DMS53 treated with DMSO at 0.1 percent for 48 hours (cell line): ENCODE measurements at regions not wholly inside any gene's neighbourhood (a gene's known extent, or its start where the extent isn't known, plus 50 kb on each side); places are given as distances from the start of the nearest gene placed in this dataset.

Source experiments
- DNase-seq: peaks from one replicate; lab custom pipeline; 2025; ENCODE audit not compliant: unreplicated experiment; lab: John Stamatoyannopoulos, UW

- no peak for DNase-seq
Observed at GRCh38 chr11:120017582-120018150, 120.2 kb downstream of the TRIM29 start.

GRCh38 chr11:120013325-120014250, 124.3 kb downstream of the TRIM29 start:
- peak; percentile 17 for DNase-seq

DNA sequence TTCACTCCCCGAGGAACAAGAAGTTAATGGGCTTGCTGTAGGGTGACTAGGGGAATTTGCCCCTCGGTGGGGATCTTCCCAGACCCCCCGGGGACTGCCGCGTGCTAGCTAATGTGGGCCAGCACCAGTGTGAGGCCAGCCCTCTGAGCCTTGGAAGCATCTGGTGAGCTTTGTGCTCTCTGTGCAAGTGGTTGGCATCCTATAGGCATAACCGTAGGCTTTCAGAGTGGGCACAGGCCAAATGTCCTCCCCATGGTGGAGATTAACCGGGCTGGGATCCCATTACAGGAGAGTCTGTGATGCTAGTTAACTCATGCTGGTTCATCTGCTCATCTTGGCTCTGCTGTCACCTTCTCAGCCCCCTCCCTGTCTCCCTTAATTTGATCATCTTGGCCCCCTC, 125.7 kb downstream of the TRIM29 start:
- no peak for DNase-seq

- DNase-seq: no peak
Observed at GRCh38 chr11:120011836-120012235, 126.1 kb downstream of the TRIM29 start.

- DNase-seq: no peak
Observed at GRCh38 chr11:120010775-120011174, 127.1 kb downstream of the TRIM29 start.

- no peak for DNase-seq
Observed at GRCh38 chr11:120009938-120010337, 128.0 kb downstream of the TRIM29 start.

- DNase-seq: no peak
Observed at GRCh38 chr11:120007144-120007543, 130.8 kb downstream of the TRIM29 start.

GRCh38 chr11:120004723-120005122, 133.2 kb downstream of the TRIM29 start:
- DNase-seq: no peak

DNA sequence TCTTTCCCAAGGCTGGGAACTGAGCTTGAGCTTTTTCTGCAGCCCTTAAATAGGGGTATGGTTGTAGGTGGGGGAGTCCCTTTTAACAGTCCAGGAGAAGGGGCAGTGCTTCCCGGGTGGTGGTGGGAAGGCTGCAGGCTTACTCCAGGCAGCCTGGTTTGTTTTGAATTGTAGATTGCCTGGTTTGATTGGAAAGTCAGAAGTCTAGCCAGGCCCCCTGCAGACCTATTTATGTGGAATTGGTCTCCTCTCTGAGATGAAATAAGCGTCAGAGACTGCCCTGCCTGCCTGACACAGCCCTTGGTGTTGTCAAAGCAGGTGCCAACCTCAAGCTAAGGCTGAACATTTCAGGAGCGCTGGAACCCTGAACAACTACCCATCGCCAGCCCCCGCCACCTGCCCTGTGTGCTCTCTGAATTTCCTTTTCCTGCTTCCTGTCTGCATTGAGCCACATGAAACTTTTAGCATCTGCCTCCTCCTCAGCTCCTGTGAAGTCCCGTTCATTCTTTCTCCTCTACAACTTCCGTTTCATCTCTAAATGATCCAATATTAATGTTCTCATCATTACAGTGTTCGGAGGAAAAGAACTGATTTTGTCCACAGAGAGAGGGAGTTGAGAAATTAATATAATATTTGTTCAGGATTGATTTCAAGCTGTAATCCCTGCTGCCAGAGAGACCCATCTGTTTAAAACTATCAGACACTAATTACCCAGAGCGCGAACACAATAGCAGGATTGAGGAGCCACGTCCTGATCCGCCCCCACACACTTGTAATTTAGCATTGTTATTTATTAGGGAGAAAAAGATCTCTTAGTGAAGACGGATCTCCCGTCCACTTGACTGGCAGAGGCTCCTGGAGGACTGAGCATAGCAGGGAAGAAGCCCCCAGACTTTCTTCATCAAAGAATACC, 136.5 kb downstream of the TRIM29 start:
- no peak for DNase-seq

- peak; percentile 7 for DNase-seq
Observed at GRCh38 chr11:119999220-119999619, 138.7 kb downstream of the TRIM29 start.

DNA sequence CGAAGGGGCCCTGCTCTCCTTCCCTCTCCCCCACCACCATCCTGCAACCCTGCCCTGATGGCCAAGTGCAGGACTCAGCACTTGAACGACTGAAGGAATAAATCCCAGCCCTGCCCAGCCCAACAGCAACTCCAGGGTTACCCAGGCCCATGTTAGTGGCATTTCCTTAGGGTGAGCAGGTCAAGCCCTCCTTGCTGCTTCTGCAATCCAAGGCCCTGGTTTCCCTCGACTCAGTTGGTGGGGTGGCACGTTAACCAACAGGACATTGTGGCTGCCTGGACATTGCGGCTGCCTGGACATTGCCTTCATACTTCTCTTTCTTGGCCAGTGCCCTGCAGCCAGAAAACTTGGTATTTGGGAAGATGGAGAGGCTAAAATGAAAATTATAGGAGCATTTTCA, 141.4 kb downstream of the TRIM29 start:
- DNase-seq: no peak

DNA sequence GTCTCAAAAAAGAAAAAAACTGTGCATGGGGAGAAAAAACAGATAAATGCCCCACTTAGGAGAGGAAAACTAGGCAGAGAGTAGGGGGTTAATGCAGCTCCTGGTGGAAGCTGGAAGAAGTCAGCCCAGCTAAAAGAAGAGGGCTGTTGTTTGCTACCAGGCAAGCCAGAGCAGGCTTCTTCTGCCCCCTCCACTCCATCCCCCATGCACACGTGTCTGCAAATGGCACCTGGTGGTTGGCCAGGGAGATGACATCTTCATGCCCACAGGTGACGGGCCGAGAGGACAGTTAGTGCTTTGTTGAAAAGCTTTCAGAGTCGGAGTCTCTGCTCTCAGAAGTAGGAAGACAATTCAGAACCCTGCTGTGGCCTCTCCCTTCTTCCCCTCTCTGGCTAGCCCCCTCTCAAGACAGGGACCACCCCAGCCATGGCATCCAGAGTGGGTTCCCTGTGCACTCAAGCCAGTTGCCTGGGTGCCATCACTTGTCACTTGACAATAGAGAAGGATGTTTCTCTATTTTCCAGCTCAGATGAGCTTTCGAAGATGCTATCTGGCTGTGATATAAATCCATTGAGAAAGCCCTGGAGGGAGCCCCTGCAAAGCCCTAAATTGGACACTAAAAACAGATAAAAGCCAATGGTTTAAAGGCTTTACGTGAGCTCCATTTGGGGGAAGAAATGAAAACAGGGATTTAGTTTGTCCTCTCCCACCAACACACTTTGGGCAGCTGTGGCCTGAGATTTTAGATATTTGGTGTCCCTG, 142.0 kb downstream of the TRIM29 start:
- DNase-seq: no peak

GRCh38 chr11:119993722-119994121, 144.2 kb downstream of the TRIM29 start:
- no peak for DNase-seq

- no peak for DNase-seq
Observed at GRCh38 chr11:119992171-119993051, 145.5 kb downstream of the TRIM29 start.

DNA sequence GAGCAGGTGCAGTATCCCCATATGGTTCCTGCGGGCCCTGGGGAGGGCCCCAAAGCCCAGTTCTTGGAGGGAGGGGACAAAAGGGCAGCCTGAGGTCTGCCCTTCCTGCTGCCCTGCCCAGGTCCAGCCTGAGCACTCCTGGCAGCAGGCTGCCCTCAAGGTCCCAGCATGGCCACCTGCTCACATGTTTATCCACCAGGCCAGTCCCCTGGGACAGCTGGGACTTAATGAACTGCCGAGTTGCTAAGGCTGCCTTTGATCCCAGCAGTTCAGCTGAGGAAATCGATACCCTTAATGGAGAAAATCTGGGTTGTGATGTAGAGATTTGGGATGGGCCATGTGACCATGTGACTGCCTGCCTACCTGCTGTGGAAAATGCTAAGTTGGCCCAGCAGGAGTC, 146.2 kb downstream of the TRIM29 start:
- DNase-seq: no peak

DNA sequence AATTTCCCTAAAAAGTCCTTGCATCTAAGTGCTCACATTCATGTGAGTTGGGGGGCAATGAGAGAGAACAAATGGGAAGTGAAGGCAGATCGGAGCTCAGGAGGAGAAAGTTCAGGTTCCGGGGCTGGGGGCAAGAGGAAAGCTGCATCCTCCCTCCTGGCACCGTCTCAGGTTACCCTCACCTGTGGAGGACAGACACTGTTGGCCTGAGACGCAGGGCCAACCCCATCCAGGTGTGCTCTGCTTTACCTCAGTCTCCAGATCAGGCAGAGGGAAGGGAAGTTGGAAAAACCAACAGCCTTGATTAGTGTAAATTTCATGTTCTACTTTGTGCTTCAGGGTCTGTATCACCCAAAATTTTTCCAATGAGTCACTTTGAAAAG, 146.9 kb downstream of the TRIM29 start:
- DNase-seq: no peak

- no peak for DNase-seq
Observed at GRCh38 chr11:119990309-119991021, 147.4 kb downstream of the TRIM29 start.

DNA sequence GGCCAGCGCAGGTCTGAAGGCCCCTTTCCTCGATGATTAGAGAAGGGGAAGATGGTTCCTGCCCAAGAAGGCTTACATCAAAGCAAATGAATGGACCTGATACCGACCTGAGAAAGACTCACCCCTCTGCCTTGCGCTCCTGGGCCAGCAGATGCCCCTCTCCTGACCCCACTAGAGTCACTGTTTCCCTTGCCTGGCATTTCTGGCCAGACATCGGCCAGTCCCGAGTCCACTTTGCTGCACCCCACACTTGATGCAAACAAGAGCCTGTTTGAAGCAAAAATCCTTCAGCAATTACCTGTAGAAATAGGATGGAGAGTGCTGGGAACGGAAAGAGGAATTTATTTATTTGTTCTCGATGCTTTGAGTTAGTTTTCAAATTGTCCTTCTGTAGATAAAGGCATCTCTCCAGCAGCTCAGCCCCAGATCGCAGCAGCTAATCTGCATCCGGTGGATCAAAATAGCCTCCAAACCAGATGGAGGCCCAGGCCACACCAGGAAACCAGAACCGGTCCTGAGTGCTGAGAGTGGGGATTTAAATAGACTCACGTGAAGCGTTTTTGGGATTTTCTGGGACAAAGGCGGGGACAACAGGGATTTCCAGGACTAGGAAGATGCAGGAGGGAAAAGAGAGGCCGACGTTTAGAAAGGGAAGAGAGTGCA, 148.6 kb downstream of the TRIM29 start:
- DNase-seq: no peak

DNA sequence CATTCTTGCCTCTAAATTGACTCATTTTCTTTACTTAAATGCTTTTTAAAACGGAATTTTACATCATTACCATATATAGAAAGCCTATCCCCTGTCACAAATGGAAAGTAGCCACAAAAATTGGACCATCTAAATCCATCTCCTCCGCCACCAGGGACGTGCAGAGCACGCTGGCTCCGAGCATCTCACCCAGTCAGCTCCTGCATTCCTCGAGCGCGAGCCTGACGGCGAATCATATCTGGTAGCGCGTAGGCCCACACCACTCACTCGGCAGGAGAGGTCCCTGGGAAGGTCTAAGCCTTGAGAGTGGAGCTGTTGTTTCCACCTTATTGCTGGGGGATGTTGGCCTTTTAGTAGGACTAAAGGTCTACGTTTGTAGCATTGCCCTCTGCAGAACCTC, 152.4 kb downstream of the TRIM29 start:
- no peak for DNase-seq
